B cell (primary cell): ENCODE measurements at regions not wholly inside any gene's neighbourhood (a gene's known extent, or its start where the extent isn't known, plus 50 kb on each side); places are given as distances from the start of the nearest gene placed in this dataset.

Experiments used
- ATAC-seq: fragments of 200-7000 bp; cut with Tn5 transposase; one replicate; pipeline ENCODE4 v1.10.0; 2021; ENCODE audit warnings: low read depth, mild to moderate bottlenecking, moderate number of reproducible peaks, moderate library complexity
- CTCF ChIA-PET: fragments of 350-600 bp; sonication (Branson Sonifier 250); formaldehyde crosslinking; loops from one replicate; lab custom pipeline; 2021; ENCODE audit warnings: antibody characterized with exemption, inconsistent platforms; lab: Charles Lee
- POLR2A ChIA-PET: fragments of 350-600 bp; sonication (Branson Sonifier 250); formaldehyde crosslinking; loops from one replicate; lab custom pipeline; 2021; ENCODE audit warnings: antibody characterized with exemption; lab: Charles Lee
- DNase-seq: peaks from one replicate; pipeline ENCODE4 v3.0.0; 2013
- H2AFZ ChIP-seq: 2 replicates; pipeline ENCODE4 v1.6.1; 2012; ENCODE audit warnings: mild to moderate bottlenecking, low read depth, low read length; ENCODE audit not compliant: insufficient read depth, poor library complexity, severe bottlenecking
- H3K27ac ChIP-seq, 2 donors: 1 replicate in 1 of 2; 2 replicates in 1 of 2; pipeline ENCODE4 v1.5.1; 2012 to 2013; ENCODE audit warnings: low read length in 2 of 2, mild to moderate bottlenecking in 2 of 2, moderate library complexity in 1 of 2
- H3K27me3 ChIP-seq, 4 experiments: fragments of 200-600 bp in 1 of 4; sonication (generic) in 1 of 4; replicated peaks in 1 of 4; 1 replicate in 2 of 4; 2 replicates in 2 of 4; pipeline versions ENCODE4 v1.6.1 to v1.7.0; 2013 to 2016; ENCODE audit warnings: low read length in 3 of 4, mild to moderate bottlenecking in 2 of 4, mixed read lengths in 1 of 4, moderate library complexity in 1 of 4; ENCODE audit not compliant: insufficient read depth in 4 of 4, control insufficient read depth in 3 of 4; ENCODE audit errors: control extremely low read depth in 1 of 4
- H3K36me3 ChIP-seq, 2 experiments: replicated peaks in 1 of 2; 1 replicate in 1 of 2; 2 replicates in 1 of 2; pipeline versions ENCODE4 v1.6.1 to v1.7.1; 2013; ENCODE audit warnings: low read length in 1 of 2; ENCODE audit not compliant: insufficient read depth in 2 of 2, control insufficient read depth in 1 of 2; ENCODE audit errors: control extremely low read depth in 1 of 2, extremely low read depth in 1 of 2
- H3K4me1 ChIP-seq, 2 donors: fragments of 200-600 bp in 1 of 2; sonication (generic) in 1 of 2; 1 replicate in 1 of 2; 2 replicates in 1 of 2; pipeline versions ENCODE4 v1.5.1 to v1.6.1; 2013 to 2017; ENCODE audit warnings: low read length in 2 of 2; ENCODE audit not compliant: control insufficient read depth in 2 of 2, insufficient read depth in 2 of 2
- H3K4me2 ChIP-seq: replicated peaks from 2 replicates; pipeline ENCODE3; 2012; ENCODE audit warnings: mild to moderate bottlenecking, low read depth, low read length; ENCODE audit not compliant: poor library complexity, severe bottlenecking
- H3K4me3 ChIP-seq, 5 experiments: fragments of 200-600 bp in 1 of 5; sonication (generic) in 1 of 5; 1 replicate in 3 of 5; 2 replicates in 2 of 5; pipeline versions ENCODE4 v1.5.1 to v1.7.0; 2011 to 2016; ENCODE audit warnings: low read length in 4 of 5, mild to moderate bottlenecking in 4 of 5, low read depth in 2 of 5, control low read depth in 1 of 5, moderate library complexity in 1 of 5; ENCODE audit not compliant: insufficient read depth in 1 of 5; ENCODE audit errors: control extremely low read depth in 1 of 5, extremely low read depth in 1 of 5
- H3K79me2 ChIP-seq: fragments of 200-600 bp; sonication (generic); one replicate; pipeline ENCODE4 v1.6.0; 2016; ENCODE audit warnings: low read length; ENCODE audit not compliant: control insufficient read depth, insufficient read depth
- H3K9ac ChIP-seq: fragments of 200-600 bp; sonication (generic); 2 replicates; pipeline ENCODE4 v1.6.1; 2017; ENCODE audit warnings: mild to moderate bottlenecking, low read length, moderate library complexity
- H3K9me3 ChIP-seq, 3 donors: one replicate each; pipeline versions ENCODE4 v1.6.1 to v1.7.1; 2013; ENCODE audit warnings: low read length in 2 of 3; ENCODE audit not compliant: control insufficient read depth in 2 of 3, insufficient read depth in 1 of 3; ENCODE audit errors: control extremely low read depth in 1 of 3
- H4K20me1 ChIP-seq: 2 replicates; pipeline ENCODE4 v1.6.0; 2012; ENCODE audit warnings: mild to moderate bottlenecking, low read length; ENCODE audit not compliant: insufficient read depth, control insufficient read depth, poor library complexity, severe bottlenecking
- H3K27ac Mint-ChIP-seq: one replicate; pipeline ENCODE4 v1.8.0; 2021; ENCODE audit warnings: mixed read lengths
- H3K27me3 Mint-ChIP-seq: one replicate; pipeline ENCODE4 v1.8.0; 2021; ENCODE audit warnings: mixed read lengths
- H3K4me1 Mint-ChIP-seq: one replicate; pipeline ENCODE4 v1.8.0; 2021; ENCODE audit warnings: mixed read lengths
- H3K4me3 Mint-ChIP-seq: one replicate; pipeline ENCODE4 v1.8.0; 2021; ENCODE audit warnings: mixed read lengths
- H3K9me3 Mint-ChIP-seq: one replicate; pipeline ENCODE4 v1.8.0; 2022; ENCODE audit warnings: mixed read lengths; ENCODE audit not compliant: insufficient read depth
- EZH2 ChIP-seq: IDR thresholded peaks from 2 replicates; pipeline ENCODE4 v1.6.1; 2012; ENCODE audit warnings: borderline replicate concordance, low read depth, mild to moderate bottlenecking, moderate library complexity, low read length; ENCODE audit not compliant: insufficient read depth, poor library complexity, severe bottlenecking
- WGBS: methylation state at CpG from one replicate; pipeline ENCODE4 v1.1.5; 2013; ENCODE audit warnings: missing lambda C conversion rate; ENCODE audit not compliant: insufficient coverage; 5-methylcytosine and 5-hydroxymethylcytosine counted together
- intact Hi-C: fragments of 100-400 bp; cut with micrococcal nuclease; formaldehyde crosslinking; loops from one replicate; pipeline ENCODE4 v1.10.0; 2022
- TF ChIP-seq, protein P1 (sequence below): fragments of 200-600 bp; IDR thresholded peaks from one replicate; pipeline ENCODE4 v1.8.0; 2022; ENCODE audit warnings: antibody characterized with exemption, mild to moderate bottlenecking

DNA sequence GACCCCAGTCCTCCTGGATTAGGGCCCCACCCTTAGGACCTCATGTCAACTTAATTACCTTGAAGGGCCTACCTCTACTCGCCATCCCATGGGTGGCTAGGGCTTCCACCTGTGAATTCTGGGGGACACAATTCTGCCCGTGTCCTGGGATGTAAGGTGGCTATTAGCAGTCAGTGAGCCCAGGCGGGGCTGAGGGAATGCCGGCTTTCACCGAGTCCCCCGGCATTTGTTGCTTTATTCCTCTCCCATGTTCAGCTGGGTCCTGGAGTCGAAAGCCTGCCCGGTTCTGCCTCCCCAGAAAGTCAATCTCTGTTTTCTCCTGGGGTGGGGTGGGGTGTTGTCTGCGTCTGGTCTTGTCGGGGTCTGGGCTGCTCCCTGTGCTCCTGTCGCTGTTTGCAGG, 125.6 kb downstream of the GLRX3 start:
- 96% methylated on average over 10 of the region's 11 CpGs for WGBS
- Histone ChIP-seq H3K9me3 (peaks cover 0 to 26% (median 0%) of the 10 kb centered on the region in 3 donors), H4K20me1 (no peaks in the 10 kb centered on the region), H3K4me3 (no peak overlapping the region), H3K27ac (no peak overlapping the region), H3K4me1 (no peaks in the 10 kb centered on the region), H3K9ac (no peak overlapping the region), H3K79me2 (no peaks in the 10 kb centered on the region), H3K36me3 (no peaks in the 10 kb centered on the region), H3K4me2 (no peak overlapping the region), H3K27me3 (no peaks in the 10 kb centered on the region), H2AFZ (no peak overlapping the region)
- DNase-seq: no peak
- ATAC-seq: no peak
- ChIA-PET POLR2A (no interaction called here), CTCF (no interaction called here)
- no peak overlapping the region for H3K4me3 Mint-ChIP-seq
- intact Hi-C loops: no loop called here
- TF ChIP-seq, protein P1, sequence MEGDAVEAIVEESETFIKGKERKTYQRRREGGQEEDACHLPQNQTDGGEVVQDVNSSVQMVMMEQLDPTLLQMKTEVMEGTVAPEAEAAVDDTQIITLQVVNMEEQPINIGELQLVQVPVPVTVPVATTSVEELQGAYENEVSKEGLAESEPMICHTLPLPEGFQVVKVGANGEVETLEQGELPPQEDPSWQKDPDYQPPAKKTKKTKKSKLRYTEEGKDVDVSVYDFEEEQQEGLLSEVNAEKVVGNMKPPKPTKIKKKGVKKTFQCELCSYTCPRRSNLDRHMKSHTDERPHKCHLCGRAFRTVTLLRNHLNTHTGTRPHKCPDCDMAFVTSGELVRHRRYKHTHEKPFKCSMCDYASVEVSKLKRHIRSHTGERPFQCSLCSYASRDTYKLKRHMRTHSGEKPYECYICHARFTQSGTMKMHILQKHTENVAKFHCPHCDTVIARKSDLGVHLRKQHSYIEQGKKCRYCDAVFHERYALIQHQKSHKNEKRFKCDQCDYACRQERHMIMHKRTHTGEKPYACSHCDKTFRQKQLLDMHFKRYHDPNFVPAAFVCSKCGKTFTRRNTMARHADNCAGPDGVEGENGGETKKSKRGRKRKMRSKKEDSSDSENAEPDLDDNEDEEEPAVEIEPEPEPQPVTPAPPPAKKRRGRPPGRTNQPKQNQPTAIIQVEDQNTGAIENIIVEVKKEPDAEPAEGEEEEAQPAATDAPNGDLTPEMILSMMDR: no peak
- TF ChIP-seq EZH2: no peak
- no peak overlapping the region for H3K27ac Mint-ChIP-seq
- H3K27me3 Mint-ChIP-seq: no peaks in the 10 kb centered on the region
- no peaks in the 10 kb centered on the region for H3K4me1 Mint-ChIP-seq
- H3K9me3 Mint-ChIP-seq: no peaks in the 10 kb centered on the region

DNA sequence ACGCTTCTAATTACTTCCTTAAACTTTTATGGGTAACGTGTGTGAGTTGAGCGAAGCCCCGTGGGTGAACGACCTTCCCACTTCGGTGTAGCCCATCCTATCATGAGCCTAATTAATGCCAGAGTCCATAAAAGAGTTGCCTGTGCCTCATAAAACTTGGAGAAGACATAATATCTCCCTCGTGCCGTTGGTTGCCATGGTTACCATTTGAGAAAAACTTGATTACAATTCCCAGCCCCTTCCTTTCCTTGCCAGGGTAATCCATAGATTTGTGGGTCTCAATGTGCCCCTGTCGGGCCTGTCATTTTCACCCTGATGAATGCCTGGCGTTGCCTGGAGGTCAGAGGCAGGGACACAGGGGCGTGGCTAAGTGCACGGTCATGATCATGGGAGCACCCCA, 127.1 kb downstream of the GLRX3 start:
- Mint-ChIP-seq H3K9me3 (no peaks in the 10 kb centered on the region), H3K27me3 (no peaks in the 10 kb centered on the region), H3K4me1 (no peaks in the 10 kb centered on the region), H3K4me3 (no peak overlapping the region), H3K27ac (no peak overlapping the region)
- Histone ChIP-seq H3K9ac (no peak overlapping the region), H2AFZ (no peak overlapping the region), H3K36me3 (no peaks in the 10 kb centered on the region), H3K4me1 (no peaks in the 10 kb centered on the region), H3K27ac (no peak overlapping the region), H4K20me1 (no peaks in the 10 kb centered on the region), H3K27me3 (no peaks in the 10 kb centered on the region), H3K79me2 (no peaks in the 10 kb centered on the region), H3K4me3 (no peak overlapping the region), H3K4me2 (no peak overlapping the region), H3K9me3 (peaks cover 0 to 26% (median 0%) of the 10 kb centered on the region in 3 donors)
- CTCF ChIA-PET: no interaction called here
- DNase-seq: no peak
- WGBS: 88% methylated on average over 10 of the region's 12 CpGs
- POLR2A ChIA-PET: no interaction called here
- TF ChIP-seq, protein P1: no peak
- no peak for TF ChIP-seq EZH2
- intact Hi-C loops: no loop called here
- ATAC-seq: no peak
